ENCODE measurements at regions not wholly inside any gene's neighbourhood (a gene's known extent, or its start where the extent isn't known, plus 50 kb on each side); places are given as distances from the start of the nearest gene placed in this dataset.

GRCh38 chr6:158908606-158909005, 89.4 kb upstream of the EZR start:
- ChIA-PET POLR2A (ENCODE audit: unreplicated experiment) (no interaction called here), CTCF (no interaction called here)
- H3K9ac ChIP-seq (ENCODE audit: low read depth, low read length), result no peak overlapping the region
- no peak overlapping the region for H3K27ac ChIP-seq (ENCODE audit: insufficient read depth, low read length)
- H4K5ac ChIP-seq (ENCODE audit: low read depth, low read length), result no peak overlapping the region
- no peaks in the 10 kb centered on the region for H4K20me1 ChIP-seq (ENCODE audit: insufficient read depth, low read length)
- no peak overlapping the region for H3K14ac ChIP-seq (replicated peaks; ENCODE audit: low read depth, low read length)
- H2AK9ac ChIP-seq (replicated peaks; ENCODE audit: low read depth, low read length, poor library complexity), result no peak overlapping the region
- no peak overlapping the region for H3K56ac ChIP-seq (ENCODE audit: extremely low read depth, insufficient read depth, low read length)
- no peak overlapping the region for H2BK5ac ChIP-seq (ENCODE audit: low read depth, low read length, poor library complexity, severe bottlenecking)
- no CpG with 5 or more reads among the region's 1 CpG for WGBS, 2 experiments (ENCODE audit: extremely low coverage in 2 of 2, insufficient read length in 1 of 2)
- H3K4me2 ChIP-seq (ENCODE audit: low read depth, low read length), result no peak overlapping the region
- no peaks in the 10 kb centered on the region for H3K9me1 ChIP-seq (ENCODE audit: insufficient read depth, low read length)
- H3K4me3 ChIP-seq (ENCODE audit: insufficient read depth, low read depth, low read length), result no peak overlapping the region
- no peak overlapping the region for H2BK20ac ChIP-seq (ENCODE audit: low read depth, low read length)
- H4K8ac ChIP-seq (ENCODE audit: low read depth in 2 of 2, low read length in 2 of 2), result no peak overlapping the region
- H2AK5ac ChIP-seq (ENCODE audit: low read depth, low read length), result no peak overlapping the region
- no peak overlapping the region for H3K23ac ChIP-seq (ENCODE audit: low read depth, low read length)
- H3K4me1 ChIP-seq (ENCODE audit: control insufficient read depth, insufficient read depth, low read length), result no peaks in the 10 kb centered on the region
- intact Hi-C loops (cut with micrococcal nuclease) (no loop called here), in situ Hi-C loops (cut with MboI; ENCODE audit: low sequenced_read_pairs) (no loop called here), dilution Hi-C loops (cut with HindIII; ENCODE audit: low sequenced_read_pairs, unreplicated experiment) (no loop called here)
- H3K27me3 ChIP-seq (ENCODE audit: control insufficient read depth, insufficient read depth, low read length), result no peaks in the 10 kb centered on the region; the same call in 1 of the 2 replicates
- H2BK120ac ChIP-seq (ENCODE audit: low read depth, low read length), result no peak overlapping the region
- no peak overlapping the region for H2AFZ ChIP-seq (replicated peaks; ENCODE audit: low read length, poor library complexity)
- no TSS peak for BruUV-seq (replicated peaks)
- no peak overlapping the region for H3K18ac ChIP-seq (ENCODE audit: low read depth, low read length)
- H4K91ac ChIP-seq (ENCODE audit: insufficient read depth, low read depth, low read length), result no peak overlapping the region
- H3K4ac ChIP-seq (ENCODE audit: low read depth, low read length), result no peak overlapping the region
- no peaks in the 10 kb centered on the region for H3K79me1 ChIP-seq (ENCODE audit: low read depth in 1 of 2, low read length in 2 of 2)
- ATAC-seq (ENCODE audit: low read depth) (no peak), DNase-seq (no peak)
- H3K36me3 ChIP-seq (ENCODE audit: control insufficient read depth, insufficient read depth, low read length), result no peaks in the 10 kb centered on the region
- H2BK15ac ChIP-seq (ENCODE audit: low read depth, low read length), result no peak overlapping the region
- peaks cover 9% of the 10 kb centered on the region for H3K9me3 ChIP-seq (ENCODE audit: control insufficient read depth, insufficient read depth, low read length)
- TF ChIP-seq MAZ (IDR thresholded peaks at IDR 0.05; ENCODE audit: borderline replicate concordance, low read depth, low read length) (no peak), SMC3 (IDR thresholded peaks at IDR 0.05; ENCODE audit: low read depth, low read length) (no peak), MXI1 (IDR thresholded peaks at IDR 0.05; ENCODE audit: borderline replicate concordance, low read depth, low read length) (no peak), RAD21 (IDR thresholded peaks at IDR 0.05; ENCODE audit: low read length) (no peak), NFE2L2 (IDR thresholded peaks at IDR 0.05; ENCODE audit: low read depth, low read length) (no peak), CEBPB (IDR thresholded peaks at IDR 0.05; ENCODE audit: low read depth, low read length) (no peak), CTCF (conservative IDR thresholded peaks at IDR 0.05; ENCODE audit: low read depth, low read length) (no peak), RCOR1 (IDR thresholded peaks at IDR 0.05; ENCODE audit: insufficient replicate concordance, low read length) (no peak), CHD1 (IDR thresholded peaks at IDR 0.05; ENCODE audit: low read depth, low read length) (no peak), FOS (IDR thresholded peaks at IDR 0.05; ENCODE audit: low read depth, low read length) (no peak), MAFK (IDR thresholded peaks at IDR 0.05; ENCODE audit: low read depth, low read length) (no peak), POLR2A (IDR thresholded peaks at IDR 0.05; ENCODE audit: low read depth, low read length) (no peak), ELK1 (IDR thresholded peaks at IDR 0.05; ENCODE audit: borderline replicate concordance, low read depth, low read length) (no peak), USF2 (IDR thresholded peaks at IDR 0.05; ENCODE audit: low read depth, low read length) (no peak), RFX5 (IDR thresholded peaks at IDR 0.05; ENCODE audit: low read depth, low read length) (no peak)
